ENCODE measurements at regions not wholly inside any gene's neighbourhood (a gene's known extent, or its start where the extent isn't known, plus 50 kb on each side); places are given as distances from the start of the nearest gene placed in this dataset.

GRCh38 chr10:2679646-2680045, 387.7 kb upstream of the PFKP start:
- TF ChIP-seq POLR2A (IDR thresholded peaks at IDR 0.05; ENCODE audit: low read depth, low read length) = no peak
- no peak for TF ChIP-seq POLR2AphosphoS5 (IDR thresholded peaks at IDR 0.05; ENCODE audit: low read depth, low read length)
- no peak for TF ChIP-seq TAF1 (IDR thresholded peaks at IDR 0.05; ENCODE audit: borderline replicate concordance, low read depth, low read length)
- FAIRE-seq (no peak), DNase-seq (ENCODE audit: insufficient read length) (no peak)

GRCh38 chr10:2676455-2676854, 390.9 kb upstream of the PFKP start:
- DNase-seq (ENCODE audit: insufficient read length) (no peak), FAIRE-seq (no peak)
- no peak for TF ChIP-seq TAF1 (IDR thresholded peaks at IDR 0.05; ENCODE audit: borderline replicate concordance, low read depth, low read length)
- no peak for TF ChIP-seq POLR2A (IDR thresholded peaks at IDR 0.05; ENCODE audit: low read depth, low read length)
- no peak for TF ChIP-seq POLR2AphosphoS5 (IDR thresholded peaks at IDR 0.05; ENCODE audit: low read depth, low read length)

- no peak for TF ChIP-seq TAF1 (IDR thresholded peaks at IDR 0.05; ENCODE audit: borderline replicate concordance, low read depth, low read length)
- TF ChIP-seq POLR2A (IDR thresholded peaks at IDR 0.05; ENCODE audit: low read depth, low read length) = no peak
- TF ChIP-seq POLR2AphosphoS5 (IDR thresholded peaks at IDR 0.05; ENCODE audit: low read depth, low read length) = no peak
- no peak for DNase-seq (ENCODE audit: insufficient read length)
- no peak for FAIRE-seq
Observed at GRCh38 chr10:2674451-2674850, 392.9 kb upstream of the PFKP start.

GRCh38 chr10:2670864-2671263, 396.5 kb upstream of the PFKP start:
- TF ChIP-seq POLR2A (IDR thresholded peaks at IDR 0.05; ENCODE audit: low read depth, low read length) (no peak), POLR2AphosphoS5 (IDR thresholded peaks at IDR 0.05; ENCODE audit: low read depth, low read length) (no peak), TAF1 (IDR thresholded peaks at IDR 0.05; ENCODE audit: borderline replicate concordance, low read depth, low read length) (no peak)
- no peak for FAIRE-seq
- no peak for DNase-seq (ENCODE audit: insufficient read length)

GRCh38 chr10:2665772-2666171, 401.6 kb upstream of the PFKP start:
- DNase-seq (ENCODE audit: insufficient read length) (no peak), FAIRE-seq (no peak)
- TF ChIP-seq TAF1 (IDR thresholded peaks at IDR 0.05; ENCODE audit: borderline replicate concordance, low read depth, low read length) (no peak), POLR2AphosphoS5 (IDR thresholded peaks at IDR 0.05; ENCODE audit: low read depth, low read length) (no peak), POLR2A (IDR thresholded peaks at IDR 0.05; ENCODE audit: low read depth, low read length) (no peak)

- TF ChIP-seq POLR2A (IDR thresholded peaks at IDR 0.05; ENCODE audit: low read depth, low read length) (no peak), POLR2AphosphoS5 (IDR thresholded peaks at IDR 0.05; ENCODE audit: low read depth, low read length) (no peak), TAF1 (IDR thresholded peaks at IDR 0.05; ENCODE audit: borderline replicate concordance, low read depth, low read length) (no peak)
Observed at GRCh38 chr10:2660276-2660675, 407.1 kb upstream of the PFKP start.

GRCh38 chr10:2659660-2660209, 407.6 kb upstream of the PFKP start:
- no peak for DNase-seq (ENCODE audit: insufficient read length)
- TF ChIP-seq POLR2A (IDR thresholded peaks at IDR 0.05; ENCODE audit: low read depth, low read length) (no peak), TAF1 (IDR thresholded peaks at IDR 0.05; ENCODE audit: borderline replicate concordance, low read depth, low read length) (no peak), POLR2AphosphoS5 (IDR thresholded peaks at IDR 0.05; ENCODE audit: low read depth, low read length) (no peak)
- FAIRE-seq = no peak

More at GRCh38 chr10:2660276-2660675, 407.1 kb upstream of the PFKP start:
- no peak for FAIRE-seq
- no peak for DNase-seq (ENCODE audit: insufficient read length)

GRCh38 chr10:2658780-2659179, 408.6 kb upstream of the PFKP start:
- FAIRE-seq = no peak
- no peak for TF ChIP-seq TAF1 (IDR thresholded peaks at IDR 0.05; ENCODE audit: borderline replicate concordance, low read depth, low read length)
- no peak for TF ChIP-seq POLR2AphosphoS5 (IDR thresholded peaks at IDR 0.05; ENCODE audit: low read depth, low read length)
- TF ChIP-seq POLR2A (IDR thresholded peaks at IDR 0.05; ENCODE audit: low read depth, low read length) = no peak
- no peak for DNase-seq (ENCODE audit: insufficient read length)

GRCh38 chr10:2650328-2650727, 417.0 kb upstream of the PFKP start:
- TF ChIP-seq POLR2AphosphoS5 (IDR thresholded peaks at IDR 0.05; ENCODE audit: low read depth, low read length) (no peak), POLR2A (IDR thresholded peaks at IDR 0.05; ENCODE audit: low read depth, low read length) (no peak), TAF1 (IDR thresholded peaks at IDR 0.05; ENCODE audit: borderline replicate concordance, low read depth, low read length) (no peak)
- FAIRE-seq (no peak), DNase-seq (ENCODE audit: insufficient read length) (no peak)

GRCh38 chr10:2641028-2641427, 426.3 kb upstream of the PFKP start:
- no peak for DNase-seq (ENCODE audit: insufficient read length)
- no peak for FAIRE-seq
- TF ChIP-seq POLR2AphosphoS5 (IDR thresholded peaks at IDR 0.05; ENCODE audit: low read depth, low read length) (no peak), POLR2A (IDR thresholded peaks at IDR 0.05; ENCODE audit: low read depth, low read length) (no peak), TAF1 (IDR thresholded peaks at IDR 0.05; ENCODE audit: borderline replicate concordance, low read depth, low read length) (no peak)

- DNase-seq (ENCODE audit: insufficient read length) (no peak), FAIRE-seq (no peak)
- TF ChIP-seq POLR2AphosphoS5 (IDR thresholded peaks at IDR 0.05; ENCODE audit: low read depth, low read length) (no peak), TAF1 (IDR thresholded peaks at IDR 0.05; ENCODE audit: borderline replicate concordance, low read depth, low read length) (no peak), POLR2A (IDR thresholded peaks at IDR 0.05; ENCODE audit: low read depth, low read length) (no peak)
Observed at GRCh38 chr10:2633630-2634029, 433.7 kb upstream of the PFKP start.

- FAIRE-seq (no peak), DNase-seq (ENCODE audit: insufficient read length) (no peak)
- TF ChIP-seq POLR2A (IDR thresholded peaks at IDR 0.05; ENCODE audit: low read depth, low read length) = no peak
- no peak for TF ChIP-seq TAF1 (IDR thresholded peaks at IDR 0.05; ENCODE audit: borderline replicate concordance, low read depth, low read length)
- no peak for TF ChIP-seq POLR2AphosphoS5 (IDR thresholded peaks at IDR 0.05; ENCODE audit: low read depth, low read length)
Observed at GRCh38 chr10:2631557-2632205, 435.7 kb upstream of the PFKP start.

Measured in GM12892 (cell line).